ENCODE measurements at regions not wholly inside any gene's neighbourhood (a gene's known extent, or its start where the extent isn't known, plus 50 kb on each side); places are given as distances from the start of the nearest gene placed in this dataset.

DNA sequence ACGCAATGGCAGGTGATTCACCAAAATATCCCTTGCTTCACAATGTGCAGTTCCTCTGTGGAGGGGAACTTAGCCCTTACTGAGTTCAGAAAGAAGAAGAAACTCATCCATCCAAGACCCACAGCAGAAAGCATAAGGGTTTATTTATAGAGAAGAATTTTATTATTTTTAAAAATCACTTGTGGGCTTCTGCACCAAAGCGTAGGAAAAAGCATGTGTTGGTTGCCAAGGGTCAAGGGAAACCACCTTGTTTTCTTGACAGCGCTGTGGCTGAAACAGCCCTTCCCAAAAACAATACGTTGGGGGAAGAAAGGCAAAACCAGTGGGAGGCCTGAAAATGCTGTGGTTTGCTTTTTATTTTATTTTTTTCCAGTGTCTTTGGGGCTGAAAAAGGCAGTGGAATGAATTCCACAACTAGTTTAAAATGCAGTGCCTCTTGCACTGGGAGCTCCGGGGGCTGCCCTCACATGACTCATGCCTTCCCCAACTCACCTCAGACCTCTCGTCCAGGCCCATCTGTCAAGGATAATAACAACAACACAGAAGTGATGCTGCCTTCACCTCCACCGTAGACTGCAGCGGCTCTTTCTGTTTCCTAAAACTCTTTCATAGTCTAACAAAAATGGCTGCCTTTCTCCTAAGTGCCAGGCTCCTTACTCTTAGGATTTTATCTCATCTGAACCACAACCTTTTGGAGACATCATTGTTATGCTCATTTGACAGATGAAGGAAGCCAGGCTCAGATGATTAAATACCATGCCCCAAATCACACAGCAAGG is 224.2 kb upstream of the JUN start:
- DNase-seq = no peak

DNA sequence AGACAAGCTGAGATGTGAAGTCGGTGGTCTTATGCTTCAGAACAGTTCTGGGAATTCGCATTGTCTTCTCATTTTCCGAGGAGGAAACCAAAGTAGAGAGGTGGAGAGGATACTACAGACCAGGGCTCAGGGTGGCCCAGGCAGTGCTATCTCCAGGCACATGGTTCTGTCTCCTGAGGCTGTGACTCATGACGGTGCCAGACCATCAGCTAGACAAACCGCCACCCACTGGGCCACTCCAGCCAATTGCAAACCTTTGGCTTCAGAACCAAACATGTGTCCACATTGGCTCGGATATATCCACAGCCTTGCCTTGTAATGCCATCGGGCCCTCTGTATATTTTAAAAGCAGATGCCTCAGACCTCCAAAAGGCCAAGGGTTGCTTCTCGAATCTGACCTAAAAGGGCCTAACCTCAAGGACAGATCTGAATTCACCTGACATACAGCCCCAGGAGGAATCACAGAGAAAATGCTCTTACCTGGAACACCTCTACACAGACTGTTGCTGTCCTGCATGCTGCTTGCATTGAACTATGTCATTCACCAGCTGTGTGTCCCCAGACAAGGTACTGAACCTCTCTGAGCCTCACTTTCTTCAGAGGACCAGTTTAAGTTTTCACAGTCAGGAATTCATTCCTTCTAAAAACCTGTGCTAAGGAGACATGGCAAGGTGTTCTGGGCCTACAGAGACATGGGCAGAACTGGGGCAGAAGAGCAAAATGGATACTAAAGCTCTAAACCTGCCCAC is 224.9 kb upstream of the JUN start:
- no peak for DNase-seq

DNA sequence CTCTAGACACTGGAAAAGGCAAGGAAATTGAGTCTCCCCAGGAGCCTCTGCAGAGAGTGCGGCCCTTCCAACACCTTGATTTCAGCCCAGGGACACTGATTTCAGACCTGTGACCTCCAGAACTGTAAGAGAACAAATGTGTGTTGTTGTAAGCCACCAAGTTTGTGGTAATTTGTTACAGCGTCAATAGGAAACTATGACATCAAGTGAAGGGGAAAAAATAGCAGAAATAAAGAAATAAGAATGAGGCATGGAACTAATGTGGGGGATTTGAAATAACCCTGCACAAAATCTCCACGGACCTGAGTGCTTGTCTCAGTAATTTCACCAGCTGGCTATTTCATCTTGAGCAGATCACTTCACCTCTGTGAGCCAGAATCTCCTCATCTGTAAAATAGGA is 227.8 kb upstream of the JUN start:
- no peak for DNase-seq

DNA sequence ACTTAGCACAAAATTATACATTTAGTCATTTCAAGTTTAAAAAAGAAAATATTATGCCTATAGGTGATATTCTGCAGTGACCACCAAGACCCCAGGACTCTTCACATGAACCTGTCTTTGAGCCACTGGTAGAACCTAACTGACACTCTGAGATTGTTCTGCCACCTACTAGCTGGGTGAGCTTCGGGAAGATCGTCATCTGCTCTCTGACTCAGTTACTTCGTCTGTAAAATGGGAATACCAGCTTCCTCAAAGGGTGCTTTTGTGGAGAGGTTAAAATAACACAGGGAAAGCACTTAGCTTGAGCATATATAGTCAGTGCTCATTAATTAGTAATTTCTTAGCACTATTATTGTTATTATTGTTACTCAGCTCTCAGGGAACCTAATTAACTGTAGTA is 228.5 kb upstream of the JUN start:
- DNase-seq = no peak

DNA sequence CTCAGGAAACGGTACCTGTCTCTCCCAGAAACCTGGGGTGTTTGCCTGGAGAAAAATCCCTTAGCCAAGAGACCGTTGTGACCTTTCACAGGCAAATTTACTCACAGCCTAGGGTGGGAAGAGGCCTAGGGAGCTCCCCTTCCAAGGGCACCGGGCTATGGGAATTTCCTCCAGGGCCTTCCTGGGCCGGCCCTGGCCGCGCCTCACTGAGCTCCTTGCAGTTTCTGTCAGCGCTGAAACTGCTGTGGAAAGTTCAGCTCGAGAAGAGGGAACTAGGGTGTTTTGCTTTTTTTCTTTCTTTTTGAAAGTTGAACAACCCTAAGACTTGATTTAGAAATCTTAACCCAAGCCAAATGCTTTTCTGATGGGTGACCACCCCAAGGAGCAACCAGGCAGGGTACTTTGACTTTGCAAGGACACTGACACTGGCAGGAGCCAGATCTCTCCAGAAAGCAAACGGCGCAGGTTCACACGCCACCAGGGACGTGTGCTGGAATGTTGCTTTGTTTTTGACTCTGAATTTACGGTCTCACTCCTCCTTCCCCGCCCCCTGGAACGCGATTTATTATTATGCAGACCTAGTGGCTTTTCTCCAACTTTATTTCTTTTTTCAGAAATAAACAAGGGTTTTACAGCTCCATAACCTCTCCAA is 229.6 kb upstream of the JUN start:
- DNase-seq = no peak

DNA sequence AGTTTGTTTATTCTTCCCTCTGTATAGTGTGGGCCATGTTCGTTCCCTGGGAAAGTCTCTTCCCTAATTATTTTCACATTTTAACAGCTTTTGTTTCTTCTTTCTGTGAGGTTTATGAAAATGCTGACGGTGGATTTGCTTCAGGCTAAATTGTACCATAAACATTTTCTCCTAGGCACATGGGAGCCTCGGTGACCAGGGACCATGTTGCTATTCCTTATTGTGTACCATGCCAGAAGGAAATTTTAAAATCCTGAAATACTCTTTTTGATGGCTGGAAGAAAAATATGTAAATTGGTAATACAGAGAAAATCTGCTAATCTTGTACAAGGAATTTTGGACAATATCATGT is 230.1 kb upstream of the JUN start:
- DNase-seq = no peak

DNA sequence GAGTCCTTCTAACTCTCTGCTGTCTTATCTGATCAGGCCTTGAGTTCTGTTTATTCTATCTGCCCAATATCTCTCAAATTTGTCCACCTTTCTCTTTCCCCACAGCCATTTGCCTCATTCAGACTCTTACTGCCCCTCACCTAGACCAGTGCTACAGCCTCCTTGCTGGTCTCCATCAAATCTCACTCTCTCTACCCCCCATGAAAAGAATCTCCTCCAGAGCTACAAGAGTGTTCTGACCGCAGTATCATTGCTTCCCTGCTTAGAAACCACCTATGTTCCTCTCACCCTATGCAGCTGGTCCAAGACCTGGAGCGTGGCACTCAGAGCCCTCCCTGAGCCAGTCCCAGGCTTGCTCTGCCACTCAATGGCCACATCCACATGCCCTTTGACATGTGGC is 231.0 kb upstream of the JUN start:
- DNase-seq = no peak

DNA sequence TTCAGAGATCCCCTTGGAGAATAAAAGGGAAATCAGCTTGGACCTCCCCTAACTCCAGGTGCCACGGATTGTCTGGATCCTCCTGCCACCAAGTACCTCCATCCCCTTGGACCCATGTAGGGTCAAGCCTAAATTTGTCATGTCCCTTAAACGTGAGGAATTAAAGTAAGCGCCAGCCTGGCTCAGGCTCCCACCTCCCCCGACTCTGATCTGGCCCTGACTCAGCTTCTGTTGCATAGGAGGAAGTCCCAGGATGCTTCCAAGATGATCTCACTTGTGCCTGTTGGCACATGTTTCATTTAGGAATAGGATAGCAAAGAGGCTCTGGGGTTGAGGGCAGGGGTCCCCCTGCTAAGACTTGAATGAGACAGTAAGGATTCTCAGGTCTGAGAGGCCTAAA is 231.9 kb upstream of the JUN start:
- peak; percentile 44 for DNase-seq

DNA sequence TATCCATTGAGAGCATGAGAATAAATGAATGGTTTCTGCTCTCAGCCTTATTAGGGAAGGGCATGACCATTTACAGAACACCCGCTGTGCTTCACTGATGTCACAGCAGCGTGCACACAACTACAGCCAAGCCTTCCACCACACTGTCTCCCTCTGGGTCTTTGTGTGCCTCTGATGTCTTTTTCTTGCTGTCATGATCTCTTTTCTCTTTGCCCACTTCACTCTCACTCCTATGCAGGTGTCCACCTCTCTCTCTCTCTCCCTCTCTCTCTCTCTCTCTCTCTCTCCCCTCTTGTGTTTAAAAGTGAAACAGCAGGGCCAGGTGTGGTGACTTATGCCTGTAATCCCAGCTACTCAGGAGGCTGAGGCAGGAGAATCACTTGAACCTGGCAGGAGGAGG is 232.5 kb upstream of the JUN start:
- DNase-seq = no peak

DNA sequence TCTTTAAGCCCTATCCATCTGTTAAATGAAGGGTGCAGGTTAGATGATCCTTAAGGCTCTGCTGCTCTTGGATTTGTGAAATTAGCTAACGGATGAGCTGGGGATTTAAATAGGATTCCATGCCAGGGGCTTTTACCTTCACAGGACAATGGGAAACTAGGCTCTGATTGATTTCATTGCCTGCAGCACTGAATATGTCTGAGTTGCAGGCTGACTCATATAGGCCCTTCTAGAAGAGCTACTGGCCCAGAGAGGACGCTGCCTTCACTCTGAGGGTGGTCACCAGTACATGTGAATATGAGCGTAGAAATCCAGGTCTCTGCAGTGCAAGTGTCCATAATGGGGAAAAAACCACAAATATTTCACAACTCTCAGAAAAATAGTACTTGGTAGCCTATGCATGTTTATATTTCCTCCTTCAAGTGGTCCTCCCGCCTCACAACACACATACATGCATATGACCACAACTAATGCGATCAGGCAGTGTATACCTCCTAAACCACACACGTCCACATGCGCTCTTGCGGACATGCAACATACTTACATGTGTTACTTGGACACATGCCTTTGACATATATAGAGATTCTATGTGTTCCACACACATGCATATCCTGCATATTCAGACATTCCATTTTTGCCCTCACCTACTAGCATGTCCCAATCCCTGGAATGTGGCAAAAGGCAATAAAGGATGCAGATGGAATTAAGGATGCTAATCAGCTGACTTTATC is 233.8 kb upstream of the JUN start:
- no peak for DNase-seq

DNA sequence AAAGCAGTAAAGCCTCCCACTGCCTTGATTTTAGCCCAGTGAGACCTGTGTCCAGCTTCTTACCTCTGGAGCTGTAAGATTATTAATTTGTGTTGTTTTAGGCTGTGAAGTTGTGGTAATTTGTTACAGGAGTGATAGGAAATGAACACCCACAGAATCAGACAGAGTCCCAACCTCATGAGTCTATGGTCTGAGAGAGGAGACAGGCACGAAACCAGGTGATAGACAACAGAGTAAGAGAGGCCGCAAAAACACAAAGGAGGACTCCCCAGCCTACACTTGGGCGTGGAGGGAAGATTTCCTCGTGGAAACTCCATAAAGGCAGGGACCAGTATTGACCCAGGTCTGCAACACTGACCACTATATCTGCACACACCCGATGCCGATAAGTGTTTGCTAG is 234.6 kb upstream of the JUN start:
- no peak for DNase-seq

DNA sequence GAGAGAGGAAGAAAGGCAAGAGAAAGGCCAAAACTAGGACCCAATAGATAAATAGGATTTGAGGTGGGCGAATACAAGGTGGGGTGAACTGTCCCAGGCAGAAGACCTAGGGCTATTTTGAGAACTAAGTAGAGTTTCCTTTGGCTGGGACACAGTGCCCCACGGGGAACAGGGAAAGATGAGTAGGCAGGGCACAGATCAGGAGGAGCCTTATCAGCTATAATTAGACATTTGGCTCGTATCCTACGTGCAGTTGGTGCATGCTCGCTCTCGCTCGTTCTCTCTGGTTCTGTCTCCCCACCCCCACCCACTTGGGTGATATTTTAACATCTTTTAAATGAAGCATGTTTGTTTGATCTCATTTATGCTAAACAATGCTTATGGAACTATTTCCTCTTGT is 235.0 kb upstream of the JUN start:
- DNase-seq = no peak

DNA sequence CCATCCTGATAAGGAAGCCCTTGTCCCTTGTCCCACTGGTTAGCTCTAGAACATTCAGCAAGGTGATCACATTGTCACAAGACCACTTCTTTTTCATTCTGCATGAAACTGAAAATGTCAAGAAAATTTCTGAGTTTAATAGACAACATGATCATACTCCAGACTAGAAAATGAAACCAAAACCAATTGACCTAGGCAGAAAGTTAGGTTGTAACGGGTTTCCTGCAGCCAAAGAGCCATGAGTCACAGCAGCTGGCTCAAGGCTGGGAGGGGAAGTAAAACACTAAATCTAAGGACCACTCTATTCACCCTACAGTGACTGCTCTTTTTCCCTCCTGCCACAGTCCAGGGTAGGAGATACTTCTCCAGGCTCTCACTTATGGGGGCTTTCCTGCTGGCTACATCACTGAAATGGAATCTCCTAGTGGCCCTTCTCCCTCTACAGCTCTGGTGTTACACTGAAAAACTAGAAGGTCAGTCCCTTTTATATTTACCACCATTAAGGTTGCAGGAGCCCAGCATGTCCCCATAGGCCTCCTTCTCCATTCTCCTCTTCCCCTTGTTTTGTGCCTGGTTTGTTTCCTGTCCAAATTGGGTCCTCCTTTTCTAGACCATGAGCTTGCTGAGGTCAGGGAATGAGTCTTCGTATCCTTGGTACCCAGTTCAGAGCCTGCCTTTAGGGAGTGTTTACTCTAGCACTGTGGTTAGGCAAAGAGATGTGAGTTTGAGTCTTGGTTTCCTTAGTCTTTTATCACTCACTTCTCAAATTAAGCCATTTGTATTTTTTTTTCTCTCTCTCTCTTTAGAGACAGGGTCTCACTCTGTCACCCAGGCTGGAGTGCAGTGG is 236.5 kb upstream of the JUN start:
- no peak for DNase-seq

DNA sequence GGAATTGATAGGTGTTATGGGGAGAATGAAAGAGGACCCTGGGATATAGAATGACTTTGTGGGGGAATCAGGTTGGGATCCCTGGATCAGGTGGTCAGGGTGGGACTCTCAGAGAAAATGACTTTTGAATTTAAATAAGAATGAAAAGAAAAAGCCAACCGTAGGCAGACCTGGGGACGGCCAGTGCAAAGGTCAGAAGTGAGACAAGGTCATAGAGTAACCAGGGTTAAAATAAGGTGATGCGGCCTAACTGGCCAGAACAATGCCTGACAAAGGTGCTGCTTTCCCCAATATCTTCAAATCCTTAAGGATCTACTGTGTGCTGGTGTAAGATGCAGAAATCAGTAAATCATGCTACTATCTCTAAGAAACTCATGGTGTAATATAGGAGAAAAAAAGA is 238.4 kb upstream of the JUN start:
- DNase-seq = no peak

DNA sequence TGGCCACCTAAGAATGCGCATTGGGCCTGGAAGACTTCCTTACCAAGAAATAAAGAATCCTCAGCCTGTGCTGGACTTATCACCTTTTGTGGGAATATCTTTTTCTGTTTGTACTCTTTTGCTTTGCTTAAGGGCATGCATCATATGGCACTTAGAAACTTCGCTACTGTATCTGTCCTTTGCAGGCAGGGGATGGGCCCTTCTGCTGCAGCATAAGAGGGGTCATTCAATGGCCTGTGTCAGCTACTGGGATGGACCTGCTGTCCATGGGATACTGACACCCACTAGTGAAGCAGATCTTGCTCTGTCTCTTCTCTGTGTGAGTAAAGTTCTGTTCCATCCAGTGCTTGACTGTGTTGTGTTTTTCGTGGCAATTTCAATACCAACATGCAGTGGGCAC is 239.0 kb upstream of the JUN start:
- DNase-seq = no peak

DNA sequence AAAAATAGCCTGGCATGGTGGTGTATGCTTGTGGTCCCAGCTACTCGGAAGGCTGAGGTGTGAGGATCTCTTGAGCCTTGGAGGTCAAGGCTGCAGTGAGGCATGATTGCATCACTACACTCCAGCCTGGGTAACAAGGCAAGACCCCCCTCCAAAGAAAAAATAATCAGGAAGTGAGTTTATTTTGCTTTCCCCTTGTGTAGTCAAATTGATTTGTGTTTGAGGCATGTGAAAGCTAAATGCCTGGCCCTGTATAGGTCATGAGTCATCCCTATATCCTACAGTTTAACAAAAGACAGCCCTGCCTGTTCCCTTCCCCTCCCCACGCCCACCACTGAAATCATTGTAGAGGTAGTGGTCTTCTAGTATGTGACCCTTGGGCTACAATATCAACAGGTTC is 241.4 kb upstream of the JUN start:
- no peak for DNase-seq

DNA sequence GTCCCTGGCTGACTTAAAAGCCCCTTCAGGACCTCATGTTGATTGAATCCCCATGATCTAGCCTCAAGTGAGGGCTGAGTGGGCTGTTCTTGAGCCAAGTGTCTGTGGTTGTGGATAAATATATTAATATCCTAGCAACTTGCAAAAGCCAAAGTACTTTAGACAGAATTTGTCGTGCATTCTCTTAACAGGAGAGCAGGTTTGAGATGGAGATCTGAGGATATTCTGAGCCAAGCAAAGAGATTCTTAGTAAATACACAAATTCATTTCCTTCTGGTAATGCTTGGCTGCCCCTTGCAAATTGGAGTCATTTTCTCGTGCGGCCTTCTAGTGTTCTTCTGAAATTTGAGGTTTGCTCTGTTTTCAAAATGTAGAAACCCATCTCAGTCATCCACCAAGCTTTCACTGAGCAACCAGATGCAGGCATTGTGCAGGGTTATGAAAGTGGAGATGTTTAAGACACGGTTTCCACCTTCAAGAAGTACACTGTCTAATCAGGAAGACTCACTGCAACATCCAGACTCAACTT is 242.1 kb upstream of the JUN start:
- no peak for DNase-seq

DNA sequence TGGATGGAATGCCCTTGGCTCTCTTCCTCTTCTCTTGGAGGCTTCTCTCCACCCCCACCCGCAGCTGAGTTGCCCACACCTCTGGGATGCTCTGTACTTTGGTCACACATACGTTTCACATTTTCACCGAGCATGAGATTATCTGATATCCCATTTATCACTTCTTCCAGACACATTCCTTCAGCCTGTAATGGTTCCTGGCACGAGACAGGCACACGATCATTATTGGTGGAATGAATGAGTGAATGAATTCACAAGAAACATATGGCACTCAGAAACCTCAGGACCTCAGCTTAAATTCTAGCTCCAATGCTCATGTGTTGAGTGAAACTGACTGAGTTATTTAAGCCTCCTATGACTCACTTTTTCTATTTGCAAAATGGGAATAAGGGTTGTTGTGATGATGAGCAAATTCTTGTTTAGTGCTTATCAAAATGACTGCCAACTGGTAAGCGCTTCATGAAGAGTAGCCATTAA is 242.7 kb upstream of the JUN start:
- DNase-seq = no peak

DNA sequence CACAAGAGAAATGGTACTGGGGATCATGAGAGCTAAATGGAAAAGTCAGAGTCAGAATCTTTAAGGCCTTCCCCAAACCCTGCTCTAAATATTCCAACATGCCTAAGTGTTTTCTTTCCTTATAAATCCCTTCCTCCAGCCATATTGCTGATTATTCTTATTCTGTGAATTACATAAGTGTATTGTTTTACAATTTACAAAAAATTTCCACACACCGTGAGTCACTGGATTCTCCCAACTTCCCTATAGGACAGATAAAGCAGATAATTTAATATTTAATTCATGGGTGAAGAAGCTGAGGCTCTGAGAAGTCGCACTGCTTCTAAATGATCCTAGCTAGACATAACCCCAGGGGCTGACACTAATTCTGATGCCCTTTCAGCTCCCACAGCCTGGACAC is 243.3 kb upstream of the JUN start:
- no peak for DNase-seq

DNA sequence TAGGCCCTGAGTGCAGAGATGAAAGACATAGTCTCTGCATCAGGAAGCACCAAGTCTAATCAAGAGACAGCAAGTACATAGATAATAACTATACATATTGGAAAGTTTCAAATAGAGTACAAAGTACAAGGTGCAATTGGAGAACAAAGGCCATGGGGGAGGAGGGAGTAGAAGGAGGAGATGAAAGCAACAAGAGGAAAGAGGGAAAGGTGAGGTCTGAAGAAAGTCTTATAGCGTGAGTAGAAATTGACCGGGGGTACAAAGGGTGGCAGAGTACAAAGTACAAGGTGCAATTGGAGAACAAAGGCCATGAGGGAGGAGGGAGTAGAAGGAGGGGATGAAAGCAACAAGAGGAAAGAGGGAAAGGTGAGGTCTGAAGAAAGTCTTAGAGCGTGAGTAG is 244.2 kb upstream of the JUN start:
- DNase-seq = no peak

DNA sequence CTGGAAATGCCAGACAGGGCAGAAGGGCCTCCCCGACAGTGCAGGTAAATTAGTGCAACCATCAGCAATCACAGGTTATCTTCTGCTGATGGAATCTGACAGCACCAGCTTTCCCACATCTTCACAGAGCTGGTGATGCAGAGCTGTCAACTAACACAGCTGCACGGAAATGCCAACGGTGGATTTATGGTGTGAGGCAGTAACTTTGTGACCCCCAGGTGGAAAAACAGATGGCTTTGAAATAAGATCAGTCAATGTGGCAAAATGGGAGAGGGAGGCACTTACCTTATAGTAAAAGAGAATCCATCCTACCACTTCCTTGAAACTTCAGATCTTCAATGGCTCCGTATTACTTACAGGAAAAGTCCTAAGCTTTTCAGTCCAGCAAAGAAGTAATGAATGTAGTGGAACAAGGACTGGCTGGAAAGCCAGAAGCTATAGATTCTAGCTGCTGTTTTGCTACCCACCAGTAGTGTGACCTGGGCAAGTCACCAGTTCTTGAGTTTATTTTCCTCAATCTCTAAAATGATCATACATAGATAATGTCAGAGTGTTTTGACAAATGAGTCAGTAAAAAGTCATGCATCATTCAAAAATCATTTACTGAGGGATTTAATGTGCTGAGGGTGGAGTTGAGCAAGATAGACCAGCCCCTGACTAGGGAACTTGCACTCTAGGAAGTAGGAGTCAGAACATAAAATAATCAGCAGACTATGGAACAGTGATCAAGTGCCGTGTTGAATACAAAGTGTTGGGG is 245.7 kb upstream of the JUN start:
- DNase-seq = no peak

DNA sequence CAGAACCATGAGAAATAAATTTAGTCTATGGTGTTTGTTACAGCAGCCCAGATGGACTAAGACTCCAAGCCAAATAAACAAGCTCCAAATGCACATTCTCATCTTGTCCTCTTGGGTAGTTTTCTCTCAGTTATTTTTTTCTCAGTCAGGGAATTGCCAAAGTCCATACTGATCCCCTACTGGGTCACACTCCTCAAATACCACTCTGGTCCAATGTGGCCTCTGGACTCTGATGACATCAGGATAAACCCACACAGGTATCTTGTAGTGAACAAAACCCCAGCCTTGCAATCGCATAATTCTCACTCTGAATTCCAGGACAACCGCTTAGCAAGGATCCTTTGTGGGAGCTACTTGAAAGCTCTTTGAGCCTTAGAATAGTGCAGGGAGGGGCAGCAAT is 248.4 kb upstream of the JUN start:
- no peak for DNase-seq
